OCI-LY1 (cell line): ENCODE measurements at regions not wholly inside any gene's neighbourhood (a gene's known extent, or its start where the extent isn't known, plus 50 kb on each side); places are given as distances from the start of the nearest gene placed in this dataset.

Experiments used
- CTCF ChIP-seq: fragments of 200-600 bp; sonication (generic), shearing (Covaris generic); IDR thresholded peaks from 2 replicates; pipeline ENCODE4 v1.5.1; 2017; ENCODE audit warnings: mild to moderate bottlenecking, antibody characterized with exemption, low read length, moderate library complexity, mixed read lengths
- EZH2 ChIP-seq: fragments of 200-600 bp; sonication (generic), shearing (Covaris generic); IDR thresholded peaks from 2 replicates; pipeline ENCODE4 v1.8.0; 2017; ENCODE audit warnings: borderline replicate concordance, mixed run types, mild to moderate bottlenecking, antibody characterized with exemption, low read length, moderate library complexity, mixed read lengths

GRCh38 chr2:208673631-208674030 lies 267.0 kb downstream of the PTH2R start:
- no peak for TF ChIP-seq CTCF
- TF ChIP-seq EZH2 = no peak
